A673 (cell line): ENCODE measurements at regions not wholly inside any gene's neighbourhood (a gene's known extent, or its start where the extent isn't known, plus 50 kb on each side); places are given as distances from the start of the nearest gene placed in this dataset.

ENCODE experiments used
- BruUV-seq: library from RNA; stranded (reverse); fragments of 400-500 nt; replicated peaks from 2 replicates; lab custom pipeline; 2021; lab: Mats Ljungman, UMichigan
- CTCF ChIA-PET: fragments of 300-600 bp; sonication (Branson Sonifier 250); formaldehyde crosslinking; loops from one replicate; lab custom pipeline; 2022; ENCODE audit warnings: antibody characterized with exemption; lab: Charles Lee
- POLR2A ChIA-PET: fragments of 300-600 bp; sonication (Branson Sonifier 250); formaldehyde crosslinking; loops from one replicate; lab custom pipeline; 2022; ENCODE audit warnings: antibody characterized with exemption; ENCODE audit not compliant: low non-redundant PET; lab: Charles Lee
- DNase-seq: peaks from one replicate; pipeline ENCODE4 v3.0.0-alpha.2; 2015; ENCODE audit warnings: low spot score
- H3K27ac ChIP-seq: fragments of 200-600 bp; sonication (generic); 2 replicates; pipeline ENCODE4 v1.5.1; 2016; ENCODE audit warnings: mixed run types, low read depth, mild to moderate bottlenecking, mixed read lengths, antibody characterized with exemption, low read length; ENCODE audit not compliant: poor library complexity, severe bottlenecking
- H3K27me3 ChIP-seq: fragments of 200-600 bp; sonication (generic); replicated peaks from 2 replicates; pipeline ENCODE4 v1.6.1; 2017; ENCODE audit warnings: mixed run types, low read depth, mild to moderate bottlenecking, mixed read lengths, antibody characterized with exemption, low read length; ENCODE audit not compliant: insufficient read depth, poor library complexity
- H3K36me3 ChIP-seq: fragments of 200-600 bp; sonication (generic); 2 replicates; pipeline ENCODE4 v1.6.1; 2016; ENCODE audit warnings: mixed run types, mild to moderate bottlenecking, mixed read lengths, antibody characterized with exemption, low read length; ENCODE audit not compliant: insufficient read depth, poor library complexity, severe bottlenecking
- H3K4me1 ChIP-seq: fragments of 200-600 bp; sonication (generic); 2 replicates; pipeline ENCODE4 v1.6.1; 2017; ENCODE audit warnings: mixed run types, mild to moderate bottlenecking, mixed read lengths, antibody characterized with exemption, low read length; ENCODE audit not compliant: insufficient read depth, poor library complexity, severe bottlenecking
- H3K4me3 ChIP-seq: fragments of 200-600 bp; sonication (generic); 2 replicates; pipeline ENCODE4 v1.5.1; 2016; ENCODE audit warnings: low read depth, mixed run types, mild to moderate bottlenecking, mixed read lengths, low read length; ENCODE audit not compliant: poor library complexity, severe bottlenecking
- H3K9me3 ChIP-seq: fragments of 200-600 bp; sonication (generic); 2 replicates; pipeline ENCODE4 v1.6.1; 2016; ENCODE audit warnings: mixed run types, low read depth, mild to moderate bottlenecking, mixed read lengths, antibody characterized with exemption, low read length; ENCODE audit not compliant: poor library complexity, severe bottlenecking
- CTCF ChIP-seq: fragments of 300-800, 200-600 bp; sonication (generic); conservative IDR thresholded peaks from 2 replicates; pipeline ENCODE4 v1.5.1; 2017; ENCODE audit warnings: low read depth, mild to moderate bottlenecking, antibody characterized with exemption, low read length, moderate library complexity, mixed read lengths
- EZH2 ChIP-seq: fragments of 200-600 bp; sonication (generic); IDR thresholded peaks from 2 replicates; pipeline ENCODE4 v1.6.1; 2017; ENCODE audit warnings: borderline replicate concordance, low read depth, mild to moderate bottlenecking, mixed read lengths, antibody characterized with exemption, low read length; ENCODE audit not compliant: poor library complexity, severe bottlenecking
- intact Hi-C: fragments of 100-400 bp; cut with micrococcal nuclease; formaldehyde crosslinking; loops from one replicate; pipeline ENCODE4 v1.10.0; 2022; ENCODE audit not compliant: unreplicated experiment

DNA sequence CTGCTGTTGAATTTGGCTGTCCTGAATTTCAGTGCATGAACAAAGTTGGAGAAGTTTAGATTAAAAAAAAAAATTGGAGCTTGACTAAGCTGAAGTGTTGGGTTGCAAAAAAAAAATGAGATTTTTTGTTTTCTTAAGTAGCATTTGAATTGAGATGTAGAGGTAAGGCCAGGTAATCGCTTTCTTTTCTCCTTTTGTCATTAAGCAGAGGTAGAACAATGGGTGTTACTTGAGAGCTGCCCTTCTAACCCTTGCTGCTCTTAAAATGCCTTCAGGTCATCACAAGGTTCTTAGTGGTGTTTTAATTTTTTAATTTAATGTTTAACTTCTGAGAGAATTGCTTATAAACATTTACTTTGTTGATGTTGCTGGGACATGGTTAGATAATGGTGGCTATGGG lies 84.1 kb upstream of the PRDM1 start:
- Histone ChIP-seq H3K27me3 (peaks cover 34% of the 10 kb centered on the region), H3K4me3 (no peak overlapping the region), H3K27ac (no peak overlapping the region), H3K4me1 (no peaks in the 10 kb centered on the region), H3K36me3 (no peaks in the 10 kb centered on the region), H3K9me3 (no peaks in the 10 kb centered on the region)
- intact Hi-C loops, result no loop called here
- CTCF ChIA-PET, result no interaction called here
- no peak for DNase-seq
- POLR2A ChIA-PET, result no interaction called here
- BruUV-seq, result no TSS peak
- TF ChIP-seq CTCF (no peak), EZH2 (no peak)

GRCh38 chr6:106000935-106001334 lies 85.2 kb upstream of the PRDM1 start:
- Histone ChIP-seq H3K4me3 (no peak overlapping the region), H3K36me3 (no peaks in the 10 kb centered on the region), H3K4me1 (no peaks in the 10 kb centered on the region), H3K27me3 (peaks cover 45% of the 10 kb centered on the region), H3K9me3 (no peaks in the 10 kb centered on the region), H3K27ac (no peak overlapping the region)
- ChIA-PET POLR2A (no interaction called here), CTCF (no interaction called here)
- TF ChIP-seq EZH2 (no peak), CTCF (no peak)
- no TSS peak for BruUV-seq
- DNase-seq, result no peak
- intact Hi-C loops, result no loop called here

DNA sequence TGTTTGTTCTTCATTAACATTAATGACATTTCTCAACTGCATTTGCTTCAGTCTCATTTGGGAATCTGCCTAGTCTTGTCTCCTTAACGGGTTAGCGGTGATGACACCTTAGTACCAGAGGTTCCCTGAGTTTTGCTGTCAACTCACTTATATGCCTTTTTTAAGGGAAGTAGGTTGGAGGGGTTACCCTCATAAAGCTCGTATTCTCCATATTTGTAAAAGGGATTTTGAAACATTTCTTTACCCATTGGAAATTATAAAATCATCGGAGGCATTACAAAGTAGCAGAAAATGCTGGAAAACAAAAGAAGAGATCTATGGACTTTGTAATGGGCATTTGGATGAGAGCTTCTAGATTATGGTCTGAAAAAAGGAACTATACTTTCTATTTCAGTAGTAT lies 88.7 kb upstream of the PRDM1 start:
- no peak for TF ChIP-seq EZH2
- no peak for TF ChIP-seq CTCF
- H3K9me3 ChIP-seq, result no peaks in the 10 kb centered on the region
- intact Hi-C loops, result loop anchor here (10.0 kb wide), 1 partner anchor 227 kb away; no protein-coding TSS in a partner anchor
- no peak for DNase-seq
- no peak overlapping the region for H3K4me3 ChIP-seq
- H3K27me3 ChIP-seq, result peaks cover 65% of the 10 kb centered on the region
- H3K27ac ChIP-seq, result no peak overlapping the region
- H3K4me1 ChIP-seq, result no peaks in the 10 kb centered on the region
- POLR2A ChIA-PET, result no interaction called here
- no peaks in the 10 kb centered on the region for H3K36me3 ChIP-seq
- CTCF ChIA-PET, result no interaction called here
- BruUV-seq, result no TSS peak
